ENCODE measurements at regions not wholly inside any gene's neighbourhood (a gene's known extent, or its start where the extent isn't known, plus 50 kb on each side); places are given as distances from the start of the nearest gene placed in this dataset.

- TF ChIP-seq POLR2A (IDR thresholded peaks at IDR 0.05): no peak
- no peak for TF ChIP-seq CTCF (IDR thresholded peaks at IDR 0.05)
These were observed 171.2 kb upstream of the PRPS1L1 start for GRCh38 chr7:18198868-18199267.
